ENCODE measurements at regions not wholly inside any gene's neighbourhood (a gene's known extent, or its start where the extent isn't known, plus 50 kb on each side); places are given as distances from the start of the nearest gene placed in this dataset.

GRCh38 chr4:149265645-149266044 is 550.0 kb downstream of the IQCM start:
- no peak overlapping the region for H3K9ac ChIP-seq (ENCODE audit: control insufficient read depth, insufficient read depth, low read length)
- in situ Hi-C loops (cut with MboI) = no loop called here
- intact Hi-C loops (cut with micrococcal nuclease; ENCODE audit: unreplicated experiment) = no loop called here

More at GRCh38 chr4:149265645-149266044, 550.0 kb downstream of the IQCM start:
- Histone ChIP-seq H3K27me3 (replicated peaks in 1 of 2; ENCODE audit: control insufficient read depth in 2 of 2, insufficient read depth in 2 of 2, low read length in 1 of 2) (no peaks in the 10 kb centered on the region), H3K27ac (ENCODE audit: control insufficient read depth, insufficient read depth) (no peak overlapping the region), H3K79me2 (ENCODE audit: control insufficient read depth, insufficient read depth, low read length) (no peaks in the 10 kb centered on the region), H3K4me3 (no peak overlapping the region), H3K4me2 (ENCODE audit: control insufficient read depth, insufficient read depth) (no peak overlapping the region), H3K4me1 (ENCODE audit: control insufficient read depth, insufficient read depth, low read length) (no peaks in the 10 kb centered on the region), H3K36me3 (ENCODE audit: control insufficient read depth in 2 of 2, insufficient read depth in 2 of 2, low read length in 1 of 2) (no peaks in the 10 kb centered on the region), H3K9me3 (replicated peaks; ENCODE audit: control insufficient read depth, insufficient read depth, low read length) (no peaks in the 10 kb centered on the region), H4K20me1 (ENCODE audit: control insufficient read depth, insufficient read depth) (no peaks in the 10 kb centered on the region), H2AFZ (ENCODE audit: control insufficient read depth, low read depth, low read length) (no peak overlapping the region)
- BruUV-seq (replicated peaks) = no TSS peak
- 19% methylated on average over 3 of the region's 3 CpGs for WGBS (ENCODE audit: insufficient coverage, insufficient replicate concordance, low lambda C conversion rate, missing lambda C conversion rate)
- ChIA-PET POLR2A (no interaction called here), CTCF (interaction anchor here (1.1 to 2.0 kb wide), 2 partner anchors 234 to 1747 kb away, joined by 4 read pairs; no protein-coding TSS in a partner anchor), SMC1A (ENCODE audit: uncharacterized antibody, unreplicated experiment) (no interaction called here), RAD21 (ENCODE audit: unreplicated experiment) (no interaction called here)
- FAIRE-seq (no peak), ATAC-seq (no peak), DNase-seq (ENCODE audit: low read depth, low spot score) (no peak)
- TF ChIP-seq SMAD1 (IDR thresholded peaks at IDR 0.05; ENCODE audit: low read depth, partially characterized antibody) = no peak
- TF ChIP-seq KLF5 (IDR thresholded peaks at IDR 0.05; ENCODE audit: partially characterized antibody) = no peak
- TF ChIP-seq NR2C2 (IDR thresholded peaks at IDR 0.05; ENCODE audit: borderline replicate concordance, control insufficient read depth, insufficient read length, low read depth) = no peak
- TF ChIP-seq EGR1 (IDR thresholded peaks at IDR 0.05; ENCODE audit: borderline replicate concordance in 1 of 2, low read depth in 2 of 2, low read length in 2 of 2) = no peak
- TF ChIP-seq ZBTB33 (IDR thresholded peaks at IDR 0.05) = no peak
- no peak for TF ChIP-seq HDAC6 (IDR thresholded peaks at IDR 0.05; ENCODE audit: unreplicated experiment)
- TF ChIP-seq PAX5 (IDR thresholded peaks at IDR 0.05; ENCODE audit: borderline replicate concordance, low read depth, low read length) = no peak
- TF ChIP-seq ATF3 (IDR thresholded peaks at IDR 0.05; ENCODE audit: borderline replicate concordance, extremely low read depth, low read depth, low read length) = no peak
- no peak for TF ChIP-seq SUZ12 (IDR thresholded peaks at IDR 0.05; ENCODE audit: unreplicated experiment)
- no peak for TF ChIP-seq TBL1XR1 (IDR thresholded peaks at IDR 0.05; ENCODE audit: low read depth, low read length)
- TF ChIP-seq NKRF (conservative IDR thresholded peaks at IDR 0.05) = no peak
- no peak for TF ChIP-seq BCL3 (IDR thresholded peaks at IDR 0.05; ENCODE audit: borderline replicate concordance, insufficient read depth, low read depth, low read length, poor library complexity, severe bottlenecking)
- TF ChIP-seq STAT1 (conservative IDR thresholded peaks at IDR 0.05) = no peak

Data from GM12878 (cell line).